Calu3 (cell line): ENCODE measurements at regions not wholly inside any gene's neighbourhood (a gene's known extent, or its start where the extent isn't known, plus 50 kb on each side); places are given as distances from the start of the nearest gene placed in this dataset.

Experiments
- BruUV-seq: library from RNA; stranded (reverse); fragments of 400-500 nt; replicated peaks from 2 replicates; lab custom pipeline; 2021; lab: Mats Ljungman, UMichigan
- CTCF ChIA-PET: fragments of 300-600 bp; sonication (Branson Sonifier 250); formaldehyde crosslinking; loops from one replicate; lab custom pipeline; 2022; ENCODE audit warnings: antibody characterized with exemption; lab: Charles Lee
- DNase-seq: peaks from one replicate; pipeline ENCODE4 v3.0.0; 2022
- H3K27ac Mint-ChIP-seq: one replicate; pipeline ENCODE4 v1.8.0; 2022; ENCODE audit warnings: mixed read lengths; ENCODE audit not compliant: unreplicated experiment
- H3K27me3 Mint-ChIP-seq: one replicate; pipeline ENCODE4 v1.8.0; 2022; ENCODE audit warnings: mixed read lengths; ENCODE audit not compliant: unreplicated experiment
- H3K36me3 Mint-ChIP-seq: one replicate; pipeline ENCODE4 v1.8.0; 2022; ENCODE audit warnings: mild to moderate bottlenecking, moderate library complexity, mixed read lengths; ENCODE audit not compliant: insufficient read depth, unreplicated experiment
- H3K4me1 Mint-ChIP-seq: one replicate; pipeline ENCODE4 v1.8.0; 2022; ENCODE audit warnings: mild to moderate bottlenecking, low read depth, mixed read lengths; ENCODE audit not compliant: unreplicated experiment
- H3K4me3 Mint-ChIP-seq: one replicate; pipeline ENCODE4 v1.8.0; 2022; ENCODE audit warnings: mild to moderate bottlenecking, low read depth, moderate library complexity, mixed read lengths; ENCODE audit not compliant: unreplicated experiment
- H3K9me3 Mint-ChIP-seq: one replicate; pipeline ENCODE4 v1.8.0; 2022; ENCODE audit warnings: low read depth, mixed read lengths; ENCODE audit not compliant: unreplicated experiment
- CTCF ChIP-seq: fragments of 200-600 bp; IDR thresholded peaks from one replicate; pipeline ENCODE4 v1.8.0; 2022; ENCODE audit warnings: antibody characterized with exemption; ENCODE audit not compliant: unreplicated experiment
- intact Hi-C: fragments of 100-400 bp; cut with micrococcal nuclease; formaldehyde crosslinking; loops from one replicate; pipeline ENCODE4 v1.10.0; 2022; ENCODE audit not compliant: unreplicated experiment

- Mint-ChIP-seq H3K9me3 (peaks cover 5% of the 10 kb centered on the region), H3K4me1 (peaks cover 18% of the 10 kb centered on the region), H3K4me3 (no peak overlapping the region), H3K36me3 (peaks cover 13% of the 10 kb centered on the region), H3K27ac (peak overlapping the region; percentile 85), H3K27me3 (no peaks in the 10 kb centered on the region)
- CTCF ChIA-PET = no interaction called here
- no TSS peak for BruUV-seq
- DNase-seq = no peak
- no peak for TF ChIP-seq CTCF
- intact Hi-C loops = no loop called here
Observed at GRCh38 chr2:603427-603826, 73.8 kb downstream of the TMEM18 start.

- Mint-ChIP-seq H3K27me3 (no peaks in the 10 kb centered on the region), H3K4me3 (no peak overlapping the region), H3K4me1 (peaks cover 18% of the 10 kb centered on the region), H3K27ac (peak overlapping the region; percentile 85), H3K36me3 (peaks cover 13% of the 10 kb centered on the region), H3K9me3 (peaks cover 5% of the 10 kb centered on the region)
- no peak for TF ChIP-seq CTCF
- BruUV-seq = no TSS peak
- intact Hi-C loops = no loop called here
- CTCF ChIA-PET = interaction anchor here (1.1 kb wide), 1 partner anchor 35 kb away, joined by 3 read pairs; no protein-coding TSS in a partner anchor
- peak; percentile 68 for DNase-seq
Observed at GRCh38 chr2:602571-603359, 74.4 kb downstream of the TMEM18 start.

GRCh38 chr2:601806-602455, 75.3 kb downstream of the TMEM18 start:
- BruUV-seq = no TSS peak
- H3K4me3 Mint-ChIP-seq = no peak overlapping the region
- peaks cover 5% of the 10 kb centered on the region for H3K9me3 Mint-ChIP-seq
- no peak overlapping the region for H3K27ac Mint-ChIP-seq
- peaks cover 18% of the 10 kb centered on the region for H3K4me1 Mint-ChIP-seq
- intact Hi-C loops = no loop called here
- H3K27me3 Mint-ChIP-seq = no peaks in the 10 kb centered on the region
- CTCF ChIA-PET = interaction anchor here (1.1 kb wide), 1 partner anchor 34 kb away, joined by 3 read pairs; no protein-coding TSS in a partner anchor
- TF ChIP-seq CTCF = no peak
- peaks cover 13% of the 10 kb centered on the region for H3K36me3 Mint-ChIP-seq
- no peak for DNase-seq

- CTCF ChIA-PET = no interaction called here
- H3K9me3 Mint-ChIP-seq = peaks cover 5% of the 10 kb centered on the region
- no peak for TF ChIP-seq CTCF
- no peaks in the 10 kb centered on the region for H3K27me3 Mint-ChIP-seq
- intact Hi-C loops = no loop called here
- BruUV-seq = no TSS peak
- no peak for DNase-seq
- H3K36me3 Mint-ChIP-seq = peaks cover 13% of the 10 kb centered on the region
- H3K4me1 Mint-ChIP-seq = peaks cover 18% of the 10 kb centered on the region
- no peak overlapping the region for H3K27ac Mint-ChIP-seq
- H3K4me3 Mint-ChIP-seq = no peak overlapping the region
Observed at GRCh38 chr2:601387-601698, 75.9 kb downstream of the TMEM18 start.
